ENCODE measurements at regions not wholly inside any gene's neighbourhood (a gene's known extent, or its start where the extent isn't known, plus 50 kb on each side); places are given as distances from the start of the nearest gene placed in this dataset.

- TF ChIP-seq ZBTB40 (IDR thresholded peaks at IDR 0.05; ENCODE audit: borderline replicate concordance) (no peak), NFYB (IDR thresholded peaks at IDR 0.05; ENCODE audit: insufficient read depth, low read depth, low read length) (no peak), ELK1 (IDR thresholded peaks at IDR 0.05; ENCODE audit: low read depth, low read length) (no peak), ASH2L (IDR thresholded peaks at IDR 0.05; ENCODE audit: borderline replicate concordance, low read depth) (no peak), TAF1 (IDR thresholded peaks at IDR 0.05; ENCODE audit: borderline replicate concordance, low read depth, low read length) (no peak), IKZF1 (conservative IDR thresholded peaks at IDR 0.05) (no peak), ZBTB11 (CRISPR knock-in tag; IDR thresholded peaks at IDR 0.05) (no peak)
Measured at GRCh38 chr1:70909262-70909822, 138.3 kb downstream of the PTGER3 start (continued).

All from GM12878 (cell line).